Body of pancreas (tissue), 4 donors: ENCODE measurements at regions not wholly inside any gene's neighbourhood (a gene's known extent, or its start where the extent isn't known, plus 50 kb on each side); places are given as distances from the start of the nearest gene placed in this dataset.
A peak's percentile ranks its signal among the peaks of the same experiment; 100 is the strongest.
"Not testable (repeated sequence)": the region's sequence is repeated elsewhere in the genome, so short reads cannot be mapped to it uniquely, and the experiment has no call there.

ENCODE experiments used
- ATAC-seq: fragments of 150-250 bp; one replicate; pipeline ENCODE4 v1.9.1; 2016
- DNase-seq, 4 donors: peaks; one replicate each; pipeline ENCODE4 v3.0.0-alpha.2; 2019
- H3K27ac ChIP-seq, 4 donors: fragments of 200-600 bp; sonication (generic); 1 replicate in 3 of 4; 2 replicates in 1 of 4; pipeline versions ENCODE4 v1.5.1 to v1.6.1; 2016 to 2019; ENCODE audit warnings: mild to moderate bottlenecking in 1 of 4, mixed read lengths in 1 of 4, moderate library complexity in 1 of 4
- H3K27me3 ChIP-seq, 2 donors: fragments of 200-600 bp; sonication (generic); one replicate each; pipeline ENCODE4 v1.6.0; 2016; ENCODE audit warnings: mild to moderate bottlenecking in 1 of 2
- H3K36me3 ChIP-seq, 2 donors: fragments of 200-600 bp; sonication (generic); replicated peaks in 1 of 2; 2 replicates each; pipeline ENCODE4 v1.5.1; 2016; ENCODE audit warnings: low read depth in 2 of 2; ENCODE audit not compliant: insufficient read depth in 1 of 2
- H3K4me1 ChIP-seq: fragments of 200-600 bp; sonication (generic); one replicate; pipeline ENCODE4 v1.6.0; 2016
- H3K4me3 ChIP-seq, 2 donors: fragments of 200-600 bp; sonication (generic); 1 replicate in 1 of 2; 2 replicates in 1 of 2; pipeline ENCODE4 v1.5.1; 2016 to 2019
- H3K9me3 ChIP-seq, 3 donors: fragments of 200-600 bp; sonication (generic); 1 replicate in 2 of 3; 2 replicates in 1 of 3; pipeline ENCODE4 v1.5.1; 2016
- POLR2A ChIP-seq, 3 donors: fragments of 450-650 bp; IDR thresholded peaks; one replicate each; pipeline ENCODE4 v1.6.1; 2016; ENCODE audit warnings: antibody characterized with exemption in 3 of 3, mild to moderate bottlenecking in 2 of 3
- WGBS, 2 donors: methylation state at CpG; one replicate each; pipeline ENCODE4 v1.1.5; 2017; 5-methylcytosine and 5-hydroxymethylcytosine counted together
- intact Hi-C: fragments of 100-400 bp; cut with DNase I; formaldehyde crosslinking; loops from one replicate; pipeline ENCODE4 v1.15.1; 2023
- TF ChIP-seq, protein P1 (sequence below), 7 experiments: fragments of 450-650 bp in 4 of 7; fragments of 200-600 bp in 3 of 7; sonication (generic) in 3 of 7; IDR thresholded peaks; one replicate each; pipeline ENCODE4 v1.5.1; 2016 to 2019; ENCODE audit warnings: antibody characterized with exemption in 7 of 7

DNA sequence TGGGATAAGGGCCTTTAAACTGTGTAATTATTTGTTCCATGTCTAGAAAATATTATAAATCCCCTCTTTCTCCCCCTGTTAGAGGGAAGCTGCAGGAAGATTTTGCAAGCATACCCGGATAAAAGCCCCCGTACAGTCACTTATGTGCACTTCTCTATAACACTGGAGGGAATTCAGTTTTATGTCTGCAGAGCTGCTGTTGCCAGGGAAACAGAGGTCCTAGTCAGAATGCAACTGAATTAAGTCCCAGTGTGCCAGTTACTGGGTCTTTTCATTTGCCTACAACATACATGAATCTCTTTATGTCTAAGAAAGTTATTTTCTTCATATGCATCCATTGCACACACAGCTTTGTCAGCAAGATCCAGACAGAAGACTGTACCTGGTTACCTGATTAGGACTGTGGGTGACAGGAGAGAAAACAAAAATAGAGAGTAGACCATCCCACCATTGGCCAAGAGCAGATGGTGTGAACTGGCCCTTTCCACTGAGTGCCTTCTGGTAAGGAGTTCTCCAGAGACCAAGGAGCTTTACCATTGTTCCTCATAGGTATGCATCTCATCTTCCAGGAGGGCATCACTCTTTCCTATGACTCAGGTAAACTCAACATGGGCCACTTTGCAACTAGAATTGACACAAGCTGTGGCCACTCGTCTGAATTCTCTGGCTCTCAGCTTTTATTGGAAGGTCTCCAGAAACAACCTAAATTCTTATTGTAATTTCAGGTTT, 180.8 kb upstream of the PHACTR1 start:
- Histone ChIP-seq H3K27ac (no peak overlapping the region), H3K4me3 (no peak overlapping the region), H3K27me3 (no peaks in the 10 kb centered on the region), H3K36me3 (no peaks in the 10 kb centered on the region), H3K4me1 (peaks cover 17% of the 10 kb centered on the region), H3K9me3 (no peaks in the 10 kb centered on the region)
- TF ChIP-seq, protein P1, sequence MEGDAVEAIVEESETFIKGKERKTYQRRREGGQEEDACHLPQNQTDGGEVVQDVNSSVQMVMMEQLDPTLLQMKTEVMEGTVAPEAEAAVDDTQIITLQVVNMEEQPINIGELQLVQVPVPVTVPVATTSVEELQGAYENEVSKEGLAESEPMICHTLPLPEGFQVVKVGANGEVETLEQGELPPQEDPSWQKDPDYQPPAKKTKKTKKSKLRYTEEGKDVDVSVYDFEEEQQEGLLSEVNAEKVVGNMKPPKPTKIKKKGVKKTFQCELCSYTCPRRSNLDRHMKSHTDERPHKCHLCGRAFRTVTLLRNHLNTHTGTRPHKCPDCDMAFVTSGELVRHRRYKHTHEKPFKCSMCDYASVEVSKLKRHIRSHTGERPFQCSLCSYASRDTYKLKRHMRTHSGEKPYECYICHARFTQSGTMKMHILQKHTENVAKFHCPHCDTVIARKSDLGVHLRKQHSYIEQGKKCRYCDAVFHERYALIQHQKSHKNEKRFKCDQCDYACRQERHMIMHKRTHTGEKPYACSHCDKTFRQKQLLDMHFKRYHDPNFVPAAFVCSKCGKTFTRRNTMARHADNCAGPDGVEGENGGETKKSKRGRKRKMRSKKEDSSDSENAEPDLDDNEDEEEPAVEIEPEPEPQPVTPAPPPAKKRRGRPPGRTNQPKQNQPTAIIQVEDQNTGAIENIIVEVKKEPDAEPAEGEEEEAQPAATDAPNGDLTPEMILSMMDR (IDR thresholded peaks at IDR 0.05), result no peak
- no peak for TF ChIP-seq POLR2A (IDR thresholded peaks at IDR 0.05)
- intact Hi-C loops, result no loop called here
- WGBS, 2 donors, result 61 to 68% methylated on average over 3 of the region's 3 CpGs
- no peak for ATAC-seq
- DNase-seq, result no peak

DNA sequence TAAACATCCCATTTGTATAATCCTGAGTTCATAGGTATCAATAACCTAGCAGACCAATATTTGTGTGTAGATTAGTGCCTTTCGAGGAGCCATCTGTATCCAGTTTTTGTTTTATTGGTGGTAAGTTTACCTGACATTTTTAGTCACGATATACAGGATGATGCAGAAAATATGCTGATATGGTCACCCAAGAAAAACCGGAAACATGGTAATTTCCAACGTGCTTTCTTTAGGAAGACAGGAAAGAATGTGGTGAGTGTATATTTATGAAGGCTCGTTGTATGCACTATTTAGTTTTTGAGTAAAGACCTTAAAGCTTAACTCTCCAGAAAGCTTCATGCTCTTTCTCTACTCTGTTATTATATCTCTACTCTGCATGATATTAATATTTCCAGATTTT, 180.2 kb upstream of the PHACTR1 start:
- TF ChIP-seq POLR2A (IDR thresholded peaks at IDR 0.05), result no peak
- TF ChIP-seq, protein P1 (IDR thresholded peaks at IDR 0.05), result no peak
- Histone ChIP-seq H3K9me3 (no peaks in the 10 kb centered on the region), H3K4me1 (peaks cover 17% of the 10 kb centered on the region), H3K36me3 (no peaks in the 10 kb centered on the region), H3K4me3 (no peak overlapping the region), H3K27ac (no peak overlapping the region), H3K27me3 (no peaks in the 10 kb centered on the region)
- intact Hi-C loops, result no loop called here
- no peak for ATAC-seq
- no peak for DNase-seq
- WGBS, 2 donors, result 72 to 80% methylated on average over 5 of the region's 5 CpGs

DNA sequence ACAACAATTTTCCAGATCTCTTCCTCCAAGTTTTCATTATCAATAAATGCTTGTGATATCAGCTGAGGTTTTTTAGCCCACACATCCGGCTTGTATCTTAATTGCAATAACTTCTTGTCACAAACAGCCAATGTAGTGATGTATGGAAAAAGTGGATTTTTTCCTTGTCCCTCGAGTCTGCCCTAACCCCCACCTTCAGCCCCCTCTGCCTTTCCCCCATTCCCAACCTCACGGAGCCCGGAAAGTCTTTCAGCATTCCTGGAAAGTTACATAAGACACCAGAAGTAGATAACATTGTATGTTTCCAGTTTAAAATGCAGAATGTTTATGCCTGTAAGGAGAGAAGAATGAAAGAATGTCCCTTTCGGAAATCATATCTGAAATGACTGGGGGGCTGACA, 179.2 kb upstream of the PHACTR1 start:
- Histone ChIP-seq H3K27ac (peak overlapping the region in 3 of 4 donors; percentile 4 to 67 (median 8)), H3K9me3 (no peaks in the 10 kb centered on the region), H3K4me1 (peaks cover 17% of the 10 kb centered on the region), H3K36me3 (no peaks in the 10 kb centered on the region), H3K4me3 (no peak overlapping the region), H3K27me3 (no peaks in the 10 kb centered on the region)
- WGBS, 2 donors, result 17% methylated on average over 5 of the region's 5 CpGs
- intact Hi-C loops, result no loop called here
- no peak for ATAC-seq
- no peak for TF ChIP-seq POLR2A (IDR thresholded peaks at IDR 0.05)
- TF ChIP-seq, protein P1 (IDR thresholded peaks at IDR 0.05), result no peak
- DNase-seq, result no peak

DNA sequence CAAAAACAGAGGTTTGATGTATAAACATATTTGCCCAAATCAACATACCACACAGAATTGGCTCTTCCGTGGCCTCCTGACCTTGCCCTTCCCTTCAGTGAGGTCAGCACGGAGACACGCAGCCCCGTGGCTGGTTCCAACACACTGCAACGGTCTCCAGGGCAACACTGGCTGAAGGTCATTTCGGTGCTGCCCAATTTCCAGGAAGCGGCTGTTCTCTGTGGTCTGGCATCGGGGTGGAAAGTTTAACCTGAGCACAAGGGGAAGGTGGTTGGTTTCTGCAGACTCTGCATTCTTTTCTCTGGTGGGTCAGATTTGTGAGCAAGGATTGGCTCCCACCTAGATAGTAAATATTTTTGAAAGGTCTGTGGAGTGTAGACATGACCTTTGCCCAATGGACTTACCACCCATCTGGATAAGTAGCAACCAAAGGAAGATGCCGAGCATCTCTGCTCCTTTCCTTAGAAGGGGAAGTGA, 177.6 kb upstream of the PHACTR1 start:
- H3K36me3 ChIP-seq, result no peaks in the 10 kb centered on the region
- H3K27me3 ChIP-seq, result no peaks in the 10 kb centered on the region
- no peak overlapping the region for H3K4me3 ChIP-seq
- ATAC-seq (peak; percentile 91), DNase-seq (peak; percentile 65 to 79 (median 74))
- TF ChIP-seq POLR2A (IDR thresholded peaks at IDR 0.05), result no peak
- TF ChIP-seq, protein P1 (IDR thresholded peaks at IDR 0.05), result no peak
- no peaks in the 10 kb centered on the region for H3K9me3 ChIP-seq
- 15 to 25% methylated on average over 7 to 9 of the region's 9 CpGs for WGBS, 2 donors
- peaks cover 17% of the 10 kb centered on the region for H3K4me1 ChIP-seq
- intact Hi-C loops, result no loop called here
- peak overlapping the region in 2 of 4 donors; percentile 41 to 67 for H3K27ac ChIP-seq

DNA sequence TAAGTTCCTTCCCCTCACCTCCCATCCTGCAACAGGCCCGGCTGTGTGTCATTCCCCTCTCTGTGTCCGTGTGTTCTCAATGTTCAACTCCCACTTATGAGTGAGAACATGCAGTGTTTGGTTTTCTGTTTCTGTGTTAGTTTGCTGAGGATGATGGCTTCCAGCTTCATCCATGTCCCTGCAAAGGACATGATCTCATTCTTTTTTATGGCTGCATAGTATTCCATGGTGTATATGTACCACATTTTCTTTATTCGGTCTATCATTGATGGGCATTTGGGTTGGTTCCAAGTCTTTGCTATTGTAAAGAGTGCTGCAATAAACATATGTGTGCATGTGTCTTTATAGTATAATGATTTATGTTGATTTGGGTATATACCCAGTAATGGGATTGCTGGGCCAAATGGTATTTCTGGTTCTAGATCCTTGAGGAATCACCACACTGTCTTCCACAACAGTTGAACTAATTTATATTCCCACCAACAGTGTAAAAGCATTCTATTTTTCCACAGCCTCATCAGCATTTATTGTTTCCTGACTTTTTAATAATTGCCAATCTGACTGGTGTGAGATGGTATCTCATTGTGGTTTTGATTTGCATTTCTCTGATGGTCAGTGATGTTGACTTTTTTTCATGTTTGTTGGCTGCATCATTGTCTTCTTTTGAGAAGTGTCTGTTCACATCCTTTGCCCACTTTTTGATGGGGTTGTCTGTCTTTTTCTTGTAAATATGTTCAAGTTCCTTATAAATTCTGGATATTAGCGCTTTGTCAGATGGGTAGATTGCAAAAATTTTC, 174.1 kb upstream of the PHACTR1 start:
- ATAC-seq, H3K27me3 ChIP-seq, DNase-seq, intact Hi-C loops, H3K9me3 ChIP-seq, H3K4me3 ChIP-seq, H3K36me3 ChIP-seq: not testable (repeated sequence)
- Histone ChIP-seq H3K27ac (peak overlapping the region in 2 of 4 donors; percentile 4 to 33), H3K4me1 (peaks cover 28% of the 10 kb centered on the region)
- WGBS, 2 donors, result 92 to 99% methylated on average over 4 of the region's 4 CpGs
